ENCODE measurements at regions not wholly inside any gene's neighbourhood (a gene's known extent, or its start where the extent isn't known, plus 50 kb on each side); places are given as distances from the start of the nearest gene placed in this dataset.

GRCh38 chr9:81162361-81162760 is 527.0 kb downstream of the TLE1 start:
- no peak overlapping the region for H3K27ac ChIP-seq
- TF ChIP-seq ZFX (IDR thresholded peaks at IDR 0.05) = no peak
- TF ChIP-seq, protein P1, sequence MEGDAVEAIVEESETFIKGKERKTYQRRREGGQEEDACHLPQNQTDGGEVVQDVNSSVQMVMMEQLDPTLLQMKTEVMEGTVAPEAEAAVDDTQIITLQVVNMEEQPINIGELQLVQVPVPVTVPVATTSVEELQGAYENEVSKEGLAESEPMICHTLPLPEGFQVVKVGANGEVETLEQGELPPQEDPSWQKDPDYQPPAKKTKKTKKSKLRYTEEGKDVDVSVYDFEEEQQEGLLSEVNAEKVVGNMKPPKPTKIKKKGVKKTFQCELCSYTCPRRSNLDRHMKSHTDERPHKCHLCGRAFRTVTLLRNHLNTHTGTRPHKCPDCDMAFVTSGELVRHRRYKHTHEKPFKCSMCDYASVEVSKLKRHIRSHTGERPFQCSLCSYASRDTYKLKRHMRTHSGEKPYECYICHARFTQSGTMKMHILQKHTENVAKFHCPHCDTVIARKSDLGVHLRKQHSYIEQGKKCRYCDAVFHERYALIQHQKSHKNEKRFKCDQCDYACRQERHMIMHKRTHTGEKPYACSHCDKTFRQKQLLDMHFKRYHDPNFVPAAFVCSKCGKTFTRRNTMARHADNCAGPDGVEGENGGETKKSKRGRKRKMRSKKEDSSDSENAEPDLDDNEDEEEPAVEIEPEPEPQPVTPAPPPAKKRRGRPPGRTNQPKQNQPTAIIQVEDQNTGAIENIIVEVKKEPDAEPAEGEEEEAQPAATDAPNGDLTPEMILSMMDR (conservative IDR thresholded peaks at IDR 0.05) = no peak

- no peak overlapping the region for H3K27ac ChIP-seq
- TF ChIP-seq, protein P1 (conservative IDR thresholded peaks at IDR 0.05) = no peak
- no peak for TF ChIP-seq ZFX (IDR thresholded peaks at IDR 0.05)
These were observed 533.0 kb downstream of the TLE1 start for GRCh38 chr9:81156381-81156780.

- TF ChIP-seq ZFX (IDR thresholded peaks at IDR 0.05) = no peak
- TF ChIP-seq, protein P1 (conservative IDR thresholded peaks at IDR 0.05) = no peak
These were observed 539.2 kb downstream of the TLE1 start for GRCh38 chr9:81150016-81150625.

GRCh38 chr9:81146684-81147337 is 542.5 kb downstream of the TLE1 start:
- TF ChIP-seq, protein P1 (conservative IDR thresholded peaks at IDR 0.05) = no peak
- no peak for TF ChIP-seq ZFX (IDR thresholded peaks at IDR 0.05)
- H3K27ac ChIP-seq = no peak overlapping the region

More at GRCh38 chr9:81150016-81150625, 539.2 kb downstream of the TLE1 start:
- H3K27ac ChIP-seq = no peak overlapping the region; the same call in 1 of the 2 replicates

GRCh38 chr9:81146241-81146640 is 543.1 kb downstream of the TLE1 start:
- TF ChIP-seq ZFX (IDR thresholded peaks at IDR 0.05) = no peak
- TF ChIP-seq, protein P1 (conservative IDR thresholded peaks at IDR 0.05) = no peak
- no peak overlapping the region for H3K27ac ChIP-seq

DNA sequence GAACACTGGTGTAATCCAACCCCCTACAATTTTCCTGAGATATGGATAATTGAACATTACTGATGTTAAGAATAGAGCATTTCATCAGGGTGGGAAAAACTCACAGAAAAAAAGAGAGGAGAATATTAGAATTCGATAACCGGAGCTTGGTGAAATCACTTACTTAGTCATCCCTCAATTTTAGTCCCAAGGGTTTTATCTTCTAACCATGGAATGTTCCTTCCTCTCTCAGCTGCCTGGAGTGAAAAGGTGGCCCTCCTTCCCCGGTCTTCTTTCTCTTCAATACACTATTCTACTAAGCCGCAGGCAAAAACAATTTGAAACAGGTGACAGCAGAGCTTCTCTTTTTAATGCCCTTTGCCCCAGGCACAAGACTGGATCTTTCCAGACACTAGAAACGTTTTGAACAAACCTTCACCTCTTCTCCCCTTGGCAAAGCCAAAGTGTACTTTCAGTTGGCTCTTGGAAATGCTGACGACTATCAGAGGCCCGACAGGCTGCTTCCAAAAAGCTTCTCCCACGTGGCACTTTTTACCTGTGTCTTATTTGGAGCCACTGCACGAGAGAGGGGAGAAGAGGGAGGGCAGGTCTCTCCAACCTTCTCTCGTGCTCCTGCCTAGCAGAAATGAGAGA is 543.9 kb downstream of the TLE1 start:
- no peak overlapping the region for H3K27ac ChIP-seq
- TF ChIP-seq, protein P1 (conservative IDR thresholded peaks at IDR 0.05) = no peak
- TF ChIP-seq ZFX (IDR thresholded peaks at IDR 0.05) = no peak

- no peak for TF ChIP-seq ZFX (IDR thresholded peaks at IDR 0.05)
- TF ChIP-seq, protein P1 (conservative IDR thresholded peaks at IDR 0.05) = no peak
These were observed 547.4 kb downstream of the TLE1 start for GRCh38 chr9:81141961-81142360.

More at GRCh38 chr9:81141961-81142360, 547.4 kb downstream of the TLE1 start:
- H3K27ac ChIP-seq = no peak overlapping the region

Data from C4-2B (cell line).